ENCODE measurements at regions not wholly inside any gene's neighbourhood (a gene's known extent, or its start where the extent isn't known, plus 50 kb on each side); places are given as distances from the start of the nearest gene placed in this dataset.

- DNase-seq: no peak
Observed at GRCh38 chr5:13328316-13328715, 616.2 kb downstream of the DNAH5 start.

DNA sequence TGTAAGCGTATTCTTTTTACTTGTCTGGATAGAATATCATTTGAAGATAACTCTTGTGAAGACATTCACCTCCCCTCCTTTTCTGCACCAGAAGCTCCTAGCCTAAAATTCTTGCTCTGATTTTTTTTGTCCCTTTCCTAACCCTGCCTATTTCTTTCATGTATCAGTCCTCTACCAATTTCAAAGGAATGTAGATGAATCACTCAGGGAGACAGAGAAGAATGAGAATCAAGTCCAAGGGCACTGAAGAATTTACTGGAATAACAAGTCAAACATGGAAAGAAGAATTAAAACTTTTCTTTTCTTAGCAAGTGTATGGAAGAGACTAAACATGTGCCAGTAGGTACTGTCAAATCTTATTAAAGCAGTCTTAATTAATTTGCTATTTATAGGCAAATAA lies 618.7 kb downstream of the DNAH5 start:
- DNase-seq: no peak

DNA sequence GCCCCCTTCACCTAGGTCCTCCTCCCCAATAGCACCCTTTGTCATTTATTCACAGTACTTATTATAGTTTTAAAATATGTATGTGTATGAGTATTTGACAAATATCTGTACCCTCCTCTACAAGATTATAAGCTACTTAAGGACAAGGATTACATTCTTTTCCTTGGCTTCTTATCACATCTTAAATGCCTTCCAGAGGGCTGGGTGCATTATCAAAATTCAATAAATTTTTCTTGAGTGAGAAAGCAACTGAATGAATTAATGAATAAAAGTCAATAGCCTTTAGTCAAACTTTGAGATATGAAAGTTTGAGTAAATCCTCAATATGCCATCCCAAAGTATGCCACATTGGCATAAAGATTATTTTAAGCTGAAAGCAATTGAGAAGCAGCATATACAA lies 621.7 kb downstream of the DNAH5 start:
- DNase-seq: no peak

GRCh38 chr5:13317654-13318053 lies 626.8 kb downstream of the DNAH5 start:
- DNase-seq: no peak

GRCh38 chr5:13316176-13316575 lies 628.3 kb downstream of the DNAH5 start:
- no peak for DNase-seq

DNA sequence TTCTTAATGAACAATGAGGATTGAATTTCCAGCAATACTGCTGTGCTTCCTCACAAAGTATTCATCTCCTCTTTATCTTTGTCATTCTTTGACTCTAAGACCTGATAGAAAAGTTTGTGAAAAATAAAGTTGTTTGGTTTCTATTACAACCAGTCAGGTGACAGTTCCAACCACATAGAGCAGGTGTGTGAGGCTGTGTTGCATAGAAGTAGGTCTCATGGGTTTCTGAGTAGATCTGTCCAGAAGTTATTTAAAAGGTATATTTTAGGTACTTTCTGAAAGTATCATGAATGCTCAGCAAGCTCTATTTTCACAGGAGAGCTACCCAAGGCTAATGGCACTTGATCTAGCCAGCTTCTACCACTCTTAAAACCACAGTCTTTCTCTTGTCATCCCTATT lies 637.0 kb downstream of the DNAH5 start:
- no peak for DNase-seq

DNA sequence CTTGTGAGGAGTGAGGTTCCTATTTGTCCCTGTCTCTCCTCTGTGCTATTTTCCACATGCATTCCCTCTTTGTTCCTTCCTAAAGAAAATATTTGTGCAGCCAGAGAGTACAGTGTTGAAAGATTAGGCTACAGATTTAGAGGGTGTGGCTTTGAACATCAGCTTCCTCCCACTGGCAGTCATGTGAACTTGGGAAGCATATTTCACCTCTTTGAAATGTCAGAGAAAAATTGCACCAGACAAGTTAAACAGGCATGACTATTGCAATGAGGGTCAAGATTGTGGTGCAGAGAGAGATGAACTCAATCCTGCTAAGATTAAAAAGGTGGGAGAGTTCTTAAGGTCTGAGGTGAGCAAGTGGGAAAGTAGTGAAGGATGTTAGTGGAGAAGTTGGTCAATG lies 641.0 kb downstream of the DNAH5 start:
- no peak for DNase-seq

DNA sequence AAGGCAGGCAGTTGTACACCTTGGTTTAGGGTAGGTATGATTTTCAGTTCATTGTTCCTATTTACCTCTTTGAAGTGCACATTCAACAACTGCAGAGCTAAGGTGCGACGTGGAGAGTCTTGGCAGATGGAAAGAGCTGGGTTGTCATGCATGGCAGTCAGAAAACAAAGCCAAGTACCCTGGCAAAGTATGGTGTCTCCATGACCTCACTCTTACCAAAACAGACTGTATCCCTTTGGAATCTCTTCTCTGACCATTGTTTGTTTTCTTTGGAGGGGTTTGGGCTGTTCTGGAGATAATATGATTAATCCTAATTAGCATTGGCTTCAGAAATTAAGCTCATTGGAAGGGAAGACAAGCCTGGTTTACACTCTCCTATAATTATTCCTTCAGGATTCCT lies 665.7 kb downstream of the DNAH5 start:
- no peak for DNase-seq

DNA sequence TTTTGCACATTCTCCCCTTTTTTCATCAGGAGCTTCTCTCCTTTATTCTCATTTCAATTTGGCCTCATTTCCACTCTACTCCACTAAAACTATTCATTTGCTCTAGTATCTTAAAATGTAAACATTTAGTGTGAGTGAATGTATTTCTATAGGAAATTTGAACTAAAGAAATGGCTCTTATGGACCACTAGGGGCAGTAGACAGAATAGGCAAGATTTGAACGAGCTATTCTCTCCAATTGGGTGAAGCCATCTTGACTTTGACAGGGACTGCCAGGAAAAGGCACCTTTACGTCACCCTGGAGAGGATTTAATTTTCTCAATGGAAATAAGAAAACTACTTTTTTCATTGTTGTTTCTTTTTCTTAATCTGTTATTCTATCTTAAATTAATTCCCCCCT lies 666.3 kb downstream of the DNAH5 start:
- no peak for DNase-seq

- DNase-seq: no peak
Observed at GRCh38 chr5:13276156-13276555, 668.3 kb downstream of the DNAH5 start.

DNA sequence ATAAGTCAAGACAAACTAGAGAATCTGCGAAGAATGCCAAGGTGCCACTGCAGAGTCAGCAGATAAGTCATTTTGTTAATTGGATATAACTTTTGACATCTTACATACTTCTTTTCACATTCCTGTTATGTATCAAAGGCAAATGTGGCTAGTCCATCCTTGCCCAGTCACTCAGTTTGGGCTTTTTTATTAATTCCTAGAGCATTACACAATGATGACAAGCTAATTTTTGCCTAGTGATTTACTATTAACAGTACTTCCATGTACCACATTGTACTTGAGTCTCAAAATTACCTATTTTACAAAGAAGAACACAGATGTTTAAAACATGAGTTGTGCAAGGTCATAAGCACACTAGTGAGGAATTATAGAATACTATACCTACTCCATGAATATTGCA lies 680.8 kb downstream of the DNAH5 start:
- DNase-seq: no peak

- no peak for DNase-seq
Observed at GRCh38 chr5:13253111-13253510, 691.4 kb downstream of the DNAH5 start.

GRCh38 chr5:13252699-13253098 lies 691.8 kb downstream of the DNAH5 start:
- no peak for DNase-seq

DNA sequence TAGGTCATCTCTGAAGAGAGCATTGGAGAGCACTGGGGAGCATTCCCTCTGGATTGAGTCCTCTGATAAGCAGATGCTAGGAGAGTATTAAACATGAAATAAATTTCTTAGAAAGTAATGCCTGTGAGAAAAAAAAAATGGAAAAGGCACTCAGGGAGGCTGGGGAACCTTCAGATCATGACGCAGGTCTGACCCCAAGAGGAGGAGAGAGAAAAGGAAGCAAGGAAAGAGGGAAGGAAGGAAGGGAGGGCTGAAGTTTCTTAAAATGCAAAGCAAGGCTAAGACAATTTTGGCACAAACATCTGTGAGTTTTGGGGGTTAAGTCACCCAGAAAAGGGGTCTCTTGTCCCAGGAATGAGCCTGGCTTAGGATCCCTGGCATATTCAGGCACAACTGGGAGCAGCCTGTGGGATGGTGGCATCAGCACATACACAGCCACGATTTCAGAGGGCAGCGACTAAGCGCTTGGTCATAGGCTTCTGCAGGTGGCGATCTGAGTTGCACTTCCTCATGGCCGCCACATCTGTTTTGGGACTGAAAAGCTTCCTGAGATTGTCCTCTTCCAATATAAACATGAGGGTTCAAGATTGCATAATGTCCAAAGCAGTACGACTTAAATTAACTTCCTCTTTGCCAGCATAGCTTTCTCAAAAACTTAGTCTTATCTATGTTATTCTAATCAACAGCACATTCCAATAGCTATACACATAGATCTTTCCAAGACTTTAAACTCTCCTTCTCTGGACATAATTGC lies 692.7 kb downstream of the DNAH5 start:
- DNase-seq: no peak

DNA sequence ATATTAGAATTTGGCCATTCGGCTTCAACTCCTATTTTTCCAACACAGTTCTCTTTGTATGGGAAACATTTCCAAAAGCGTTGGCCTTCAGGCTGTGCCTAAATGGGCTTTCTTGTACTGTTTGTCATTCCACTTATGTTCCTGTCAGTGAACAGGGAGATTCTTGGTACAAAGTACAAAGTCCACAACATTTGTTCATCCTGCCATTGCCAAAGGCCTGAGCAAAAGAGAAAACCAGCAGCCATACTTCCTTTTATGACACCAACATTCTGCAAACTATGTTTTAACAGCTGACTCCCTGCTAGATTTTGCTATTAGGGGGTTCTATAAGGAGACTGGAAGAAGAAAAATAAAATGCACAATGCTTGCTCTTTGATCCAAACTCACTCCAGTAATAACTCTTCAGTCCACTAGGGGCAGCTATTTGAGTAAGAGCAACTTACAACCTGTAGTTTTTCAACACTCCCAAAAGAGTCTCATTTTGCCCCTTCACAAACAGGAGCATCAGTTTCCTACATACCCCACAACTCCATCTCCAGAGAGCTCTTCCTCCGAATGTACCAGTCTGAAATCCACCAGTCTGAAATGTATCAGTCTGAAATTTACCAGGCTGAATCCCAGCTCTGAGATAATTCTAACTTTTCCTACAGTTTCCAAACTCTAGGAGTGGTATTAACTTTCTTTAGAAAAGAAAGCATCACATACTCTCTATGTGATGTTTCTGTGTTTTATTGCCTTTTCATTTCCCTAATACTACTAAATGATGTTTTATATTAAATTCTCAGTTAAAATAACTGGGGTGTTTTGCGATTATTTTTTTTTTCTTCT lies 693.8 kb downstream of the DNAH5 start:
- DNase-seq: no peak

- DNase-seq: no peak
Observed at GRCh38 chr5:13249854-13250253, 694.6 kb downstream of the DNAH5 start.

DNA sequence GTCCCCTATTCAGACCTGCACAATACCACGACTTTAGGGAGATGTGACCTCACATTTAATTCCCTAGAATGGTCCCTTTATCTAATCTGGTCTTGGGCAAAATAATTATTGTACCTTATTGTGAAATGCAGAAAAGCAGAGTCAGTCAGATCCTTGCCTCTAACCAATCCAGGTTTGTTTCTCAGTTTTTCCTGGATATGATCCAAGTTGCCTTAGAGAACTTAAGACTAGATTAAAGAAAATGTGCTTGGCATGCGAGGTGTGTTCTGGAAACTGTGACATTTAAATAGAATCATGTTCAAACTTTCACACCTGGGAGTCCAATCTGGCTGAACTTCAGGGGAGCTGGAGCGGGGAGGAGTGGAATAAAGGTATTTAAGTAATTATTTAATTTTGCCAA lies 696.2 kb downstream of the DNAH5 start:
- no peak for DNase-seq

DNA sequence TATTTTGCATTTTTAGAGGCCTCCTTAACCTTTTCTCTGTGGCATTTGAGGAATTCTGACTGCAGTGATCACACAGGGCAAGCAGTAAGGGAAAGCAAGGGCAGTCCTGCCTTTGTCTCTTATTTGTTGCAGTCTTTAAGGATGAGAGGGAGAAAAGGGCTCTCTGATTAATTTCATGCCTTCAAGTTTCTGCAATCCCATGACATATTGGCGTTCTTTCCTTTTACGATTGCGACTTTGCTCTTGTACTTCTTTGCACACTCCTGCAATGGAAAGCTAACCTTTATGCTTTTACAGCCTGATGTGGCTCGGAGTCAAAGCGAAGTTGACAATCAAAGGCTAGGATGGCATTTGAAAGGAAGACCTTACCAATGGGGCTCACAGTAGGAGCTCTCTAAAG lies 698.4 kb downstream of the DNAH5 start:
- no peak for DNase-seq

GRCh38 chr5:13244151-13244550 lies 700.3 kb downstream of the DNAH5 start:
- DNase-seq: no peak

- no peak for DNase-seq
Observed at GRCh38 chr5:13227513-13227912, 717.0 kb downstream of the DNAH5 start.

GRCh38 chr5:13218518-13218917 lies 726.0 kb downstream of the DNAH5 start:
- no peak for DNase-seq

DNA sequence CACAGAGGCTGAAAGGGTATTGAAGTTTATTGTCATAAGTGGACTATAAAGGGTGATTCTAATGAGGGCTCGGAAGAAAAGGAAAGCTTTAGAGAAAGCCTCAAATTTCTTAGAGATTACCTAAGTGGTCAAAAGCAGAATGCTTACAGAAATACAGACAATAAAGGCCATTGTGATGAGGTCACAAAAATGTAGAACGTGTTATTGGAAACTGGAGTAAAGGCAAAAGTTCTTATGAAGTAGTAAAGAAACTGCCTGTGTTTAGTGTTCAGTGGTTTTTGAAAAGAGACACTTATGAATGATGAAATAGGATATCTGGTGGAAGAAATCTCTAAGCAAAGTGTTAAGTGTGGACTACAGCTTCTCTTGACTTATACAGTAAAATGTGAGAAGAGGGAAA lies 726.9 kb downstream of the DNAH5 start:
- no peak for DNase-seq

- DNase-seq: no peak
Observed at GRCh38 chr5:13215806-13216205, 728.7 kb downstream of the DNAH5 start.

DNA sequence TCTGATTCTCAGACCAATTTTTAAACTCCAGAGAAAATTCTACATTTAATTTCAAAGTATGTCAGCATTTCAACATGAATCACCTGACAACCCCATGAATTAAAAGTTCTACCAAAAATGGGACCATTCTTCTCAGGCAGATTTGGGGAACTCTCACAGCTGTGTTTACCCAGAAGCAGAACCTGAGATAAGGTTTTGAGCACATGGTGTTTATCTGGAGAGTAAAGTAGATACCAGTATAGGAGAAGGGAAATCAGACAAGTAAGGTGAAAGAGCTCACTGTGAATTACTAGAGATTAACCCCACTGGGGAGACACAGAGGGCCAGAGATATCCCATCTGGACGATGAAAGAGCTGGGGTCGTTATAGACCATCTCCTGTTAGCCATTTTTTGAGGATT lies 729.1 kb downstream of the DNAH5 start:
- DNase-seq: no peak

DNA sequence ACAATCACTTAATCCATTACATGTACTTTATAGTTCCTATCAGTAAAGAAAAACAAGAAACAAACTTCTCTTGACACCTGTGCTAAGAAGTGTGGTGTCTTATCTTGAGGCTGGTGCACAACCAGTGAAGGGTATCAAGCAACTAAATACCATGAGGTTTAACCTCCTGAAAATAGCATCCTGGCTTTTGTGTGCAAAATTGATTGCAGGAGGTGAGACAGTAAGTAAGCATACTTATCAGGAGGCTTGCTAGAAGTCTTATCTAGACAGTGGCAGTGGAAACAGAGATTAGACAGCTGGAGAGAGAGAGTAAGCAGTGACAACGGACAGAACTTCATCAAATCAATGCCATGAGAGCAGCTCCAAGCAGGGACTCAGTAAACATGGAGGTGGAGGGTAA lies 730.3 kb downstream of the DNAH5 start:
- no peak for DNase-seq

Measured in midbrain (tissue), 1 donor.